Lower lobe of right lung (tissue), 2 donors: ENCODE measurements at regions not wholly inside any gene's neighbourhood (a gene's known extent, or its start where the extent isn't known, plus 50 kb on each side); places are given as distances from the start of the nearest gene placed in this dataset.

Experiments used
- ATAC-seq, 2 donors: fragments of 200-7000 bp; cut with Tn5 transposase; one replicate each; pipeline ENCODE4 v1.9.1; 2020 to 2022; ENCODE audit warnings: mild to moderate bottlenecking in 2 of 2, moderate library complexity in 2 of 2
- DNase-seq: peaks from one replicate; pipeline ENCODE4 v3.0.0-alpha.2; 2020
- H3K27ac ChIP-seq: fragments of 200-600 bp; one replicate; pipeline ENCODE4 v1.8.0; 2022
- H3K27me3 ChIP-seq: fragments of 200-600 bp; one replicate; pipeline ENCODE4 v1.8.0; 2022; ENCODE audit warnings: low read depth
- H3K36me3 ChIP-seq: fragments of 200-600 bp; one replicate; pipeline ENCODE4 v1.8.0; 2022; ENCODE audit warnings: mild to moderate bottlenecking
- H3K4me1 ChIP-seq: fragments of 200-600 bp; one replicate; pipeline ENCODE4 v1.8.0; 2022
- H3K4me3 ChIP-seq: fragments of 200-600 bp; one replicate; pipeline ENCODE4 v1.8.0; 2022; ENCODE audit warnings: mild to moderate bottlenecking
- H3K9me3 ChIP-seq: fragments of 200-600 bp; one replicate; pipeline ENCODE4 v1.8.0; 2022
- intact Hi-C: fragments of 100-400 bp; cut with DNase I; formaldehyde crosslinking; loops from one replicate; pipeline ENCODE4 v1.11.0; 2022
- TF ChIP-seq, protein P1 (sequence below): fragments of 200-600 bp; IDR thresholded peaks from one replicate; pipeline ENCODE4 v1.8.0; 2022; ENCODE audit warnings: antibody characterized with exemption, mild to moderate bottlenecking
- donor health status: DM: no; HTN: yes; CAD: no; lungs with severe emphysema.

DNA sequence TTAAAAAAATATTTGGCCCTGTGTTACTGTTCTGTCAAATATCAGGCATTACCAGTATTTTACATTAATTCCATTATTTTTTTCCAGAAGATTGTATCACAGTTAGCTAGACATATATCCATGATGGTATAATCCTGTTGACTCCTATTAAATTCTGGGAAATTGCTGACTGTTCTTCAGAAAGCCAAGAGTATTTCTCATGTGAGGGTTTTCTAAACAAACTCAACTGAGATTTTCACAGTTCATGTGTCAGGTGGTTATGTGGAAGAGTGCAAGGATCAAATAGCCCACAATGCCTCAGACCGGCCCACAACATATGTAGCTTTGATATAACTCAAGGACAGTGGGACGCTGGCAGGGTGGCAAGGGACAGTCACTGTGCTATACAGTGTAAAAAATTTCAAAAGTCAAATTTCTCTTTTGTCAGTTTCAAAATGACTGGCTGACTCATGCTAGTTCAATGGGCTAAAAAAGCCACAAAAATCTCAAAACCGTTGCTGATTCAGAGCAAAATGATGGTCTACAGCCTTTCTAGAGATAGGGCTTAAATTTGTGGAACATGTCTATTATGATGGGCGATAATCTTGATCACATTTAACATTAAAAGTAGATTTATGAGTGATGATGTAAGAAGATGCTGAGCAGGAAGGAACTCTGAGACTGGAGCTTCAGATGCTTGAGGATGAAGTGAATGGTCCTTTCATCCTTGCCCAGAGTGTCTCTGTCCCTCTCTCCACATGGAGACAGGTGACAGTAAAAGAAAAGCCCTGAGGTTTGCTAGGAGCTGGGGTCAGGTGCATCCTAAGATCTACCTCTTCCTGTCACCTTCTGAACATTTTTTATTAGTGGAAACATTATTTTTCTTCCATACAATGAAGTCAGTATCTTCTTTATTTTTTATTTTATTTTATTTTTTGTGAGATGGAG lies 175.8 kb upstream of the PIEZO2 start:
- TF ChIP-seq, protein P1, sequence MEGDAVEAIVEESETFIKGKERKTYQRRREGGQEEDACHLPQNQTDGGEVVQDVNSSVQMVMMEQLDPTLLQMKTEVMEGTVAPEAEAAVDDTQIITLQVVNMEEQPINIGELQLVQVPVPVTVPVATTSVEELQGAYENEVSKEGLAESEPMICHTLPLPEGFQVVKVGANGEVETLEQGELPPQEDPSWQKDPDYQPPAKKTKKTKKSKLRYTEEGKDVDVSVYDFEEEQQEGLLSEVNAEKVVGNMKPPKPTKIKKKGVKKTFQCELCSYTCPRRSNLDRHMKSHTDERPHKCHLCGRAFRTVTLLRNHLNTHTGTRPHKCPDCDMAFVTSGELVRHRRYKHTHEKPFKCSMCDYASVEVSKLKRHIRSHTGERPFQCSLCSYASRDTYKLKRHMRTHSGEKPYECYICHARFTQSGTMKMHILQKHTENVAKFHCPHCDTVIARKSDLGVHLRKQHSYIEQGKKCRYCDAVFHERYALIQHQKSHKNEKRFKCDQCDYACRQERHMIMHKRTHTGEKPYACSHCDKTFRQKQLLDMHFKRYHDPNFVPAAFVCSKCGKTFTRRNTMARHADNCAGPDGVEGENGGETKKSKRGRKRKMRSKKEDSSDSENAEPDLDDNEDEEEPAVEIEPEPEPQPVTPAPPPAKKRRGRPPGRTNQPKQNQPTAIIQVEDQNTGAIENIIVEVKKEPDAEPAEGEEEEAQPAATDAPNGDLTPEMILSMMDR = no peak
- Histone ChIP-seq H3K27me3 (no peaks in the 10 kb centered on the region), H3K27ac (no peak overlapping the region), H3K36me3 (no peaks in the 10 kb centered on the region), H3K4me3 (no peak overlapping the region), H3K9me3 (no peaks in the 10 kb centered on the region), H3K4me1 (no peaks in the 10 kb centered on the region)
- ATAC-seq (no peak), DNase-seq (no peak)
- intact Hi-C loops = no loop called here

DNA sequence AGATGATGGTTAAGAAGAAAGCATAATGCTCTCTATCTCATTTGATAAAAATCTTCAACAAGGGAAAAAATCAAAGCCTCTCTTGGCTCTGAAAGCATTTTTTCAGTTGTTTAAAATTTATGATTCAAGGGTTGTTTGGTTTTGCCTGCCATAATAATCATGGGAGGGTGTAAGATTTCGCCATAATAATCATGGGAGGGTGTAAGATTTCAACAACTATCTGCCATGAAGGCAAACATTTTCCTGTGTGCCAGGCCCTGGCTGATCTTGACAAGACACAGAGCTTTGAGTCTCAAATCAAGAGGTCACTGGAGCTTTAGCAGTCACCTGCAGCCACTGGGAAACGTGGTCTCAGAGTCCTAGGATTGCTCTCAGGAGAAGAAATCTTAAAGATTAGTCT lies 175.1 kb upstream of the PIEZO2 start:
- TF ChIP-seq, protein P1 = no peak
- no peak for ATAC-seq

DNA sequence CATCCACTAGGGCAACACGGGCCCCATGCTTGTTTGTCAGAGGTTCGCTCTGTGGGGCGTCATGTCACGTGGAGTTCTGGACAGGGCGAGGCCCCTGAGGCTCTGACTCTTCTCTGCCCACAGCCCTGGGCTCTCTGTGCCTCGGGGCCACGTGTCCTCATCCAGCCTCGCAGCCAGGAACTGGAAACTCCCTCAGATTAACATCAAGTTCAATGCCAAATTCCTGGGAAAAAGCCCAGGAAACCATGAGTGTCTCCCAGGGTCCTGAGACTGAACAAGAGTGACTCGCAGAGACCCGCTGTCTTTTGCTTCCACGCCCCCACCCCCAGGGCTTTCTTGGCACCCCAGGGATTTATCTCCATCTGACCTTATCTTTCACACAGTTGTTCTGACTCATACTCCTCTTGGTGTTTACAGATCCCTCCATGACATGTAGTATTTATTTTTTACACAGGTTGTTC lies 174.0 kb upstream of the PIEZO2 start:
- H3K27me3 ChIP-seq = no peaks in the 10 kb centered on the region
- no peak for DNase-seq
- no peak for ATAC-seq
- H3K27ac ChIP-seq = no peak overlapping the region
- TF ChIP-seq, protein P1 = no peak
- no peaks in the 10 kb centered on the region for H3K36me3 ChIP-seq
- intact Hi-C loops = no loop called here
- no peaks in the 10 kb centered on the region for H3K4me1 ChIP-seq
- no peaks in the 10 kb centered on the region for H3K9me3 ChIP-seq
- H3K4me3 ChIP-seq = no peak overlapping the region

More for the DNA sequence above, 175.1 kb upstream of the PIEZO2 start:
- no peak overlapping the region for H3K27ac ChIP-seq
- H3K4me3 ChIP-seq = no peak overlapping the region
- H3K27me3 ChIP-seq = no peaks in the 10 kb centered on the region
- intact Hi-C loops = no loop called here
- H3K4me1 ChIP-seq = no peaks in the 10 kb centered on the region
- H3K36me3 ChIP-seq = no peaks in the 10 kb centered on the region
- DNase-seq = no peak
- no peaks in the 10 kb centered on the region for H3K9me3 ChIP-seq

DNA sequence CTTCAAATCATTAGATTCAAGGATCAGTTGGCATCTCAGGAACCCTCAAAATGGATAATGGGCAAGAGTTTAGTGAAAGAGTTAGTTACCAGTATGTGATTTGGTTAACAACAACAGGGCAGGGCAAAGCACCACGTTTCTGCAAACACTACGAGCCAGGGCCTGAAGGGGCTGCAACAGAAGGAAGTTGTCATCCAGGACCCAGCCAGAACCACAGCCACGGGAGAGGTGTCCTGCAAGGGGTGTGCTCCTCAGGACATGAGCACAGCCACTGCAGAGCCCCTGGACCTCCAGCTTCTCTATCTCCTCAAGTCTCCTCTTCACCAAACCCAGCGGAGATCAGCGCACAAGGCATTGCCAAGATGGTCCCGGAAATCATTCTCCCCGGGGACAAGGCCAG lies 173.3 kb upstream of the PIEZO2 start:
- Histone ChIP-seq H3K4me3 (no peak overlapping the region), H3K4me1 (no peaks in the 10 kb centered on the region), H3K36me3 (no peaks in the 10 kb centered on the region), H3K27ac (no peak overlapping the region), H3K9me3 (no peaks in the 10 kb centered on the region), H3K27me3 (no peaks in the 10 kb centered on the region)
- ATAC-seq = no peak
- intact Hi-C loops = no loop called here
- TF ChIP-seq, protein P1 = no peak
- DNase-seq = no peak

DNA sequence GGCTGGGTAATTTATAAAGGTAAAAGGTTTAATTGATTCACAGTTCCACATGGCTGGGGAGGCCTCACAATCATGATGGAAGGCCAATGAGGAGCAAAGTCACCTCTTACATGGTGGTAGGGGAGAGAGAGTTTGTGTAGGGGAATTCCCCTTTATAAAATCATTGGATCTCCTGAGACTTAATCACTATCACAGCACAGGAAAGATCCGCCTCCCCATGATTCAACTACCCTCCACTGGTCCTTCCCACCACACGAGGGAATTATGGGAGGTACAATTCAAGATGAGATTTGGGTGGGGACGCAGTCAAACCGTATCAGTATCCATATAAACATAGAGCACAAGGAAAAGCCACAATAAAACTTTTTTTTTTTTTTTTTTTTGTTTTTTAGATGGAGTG lies 172.6 kb upstream of the PIEZO2 start:
- Histone ChIP-seq H3K27me3 (no peaks in the 10 kb centered on the region), H3K4me3 (no peak overlapping the region), H3K36me3 (no peaks in the 10 kb centered on the region), H3K27ac (no peak overlapping the region), H3K9me3 (no peaks in the 10 kb centered on the region), H3K4me1 (no peaks in the 10 kb centered on the region)
- intact Hi-C loops = no loop called here
- DNase-seq (no peak), ATAC-seq (no peak)
- TF ChIP-seq, protein P1 = no peak
